HG02759 (cell line): ENCODE measurements at regions not wholly inside any gene's neighbourhood (a gene's known extent, or its start where the extent isn't known, plus 50 kb on each side); places are given as distances from the start of the nearest gene placed in this dataset.
"Not testable (repeated sequence)": the region's sequence is repeated elsewhere in the genome, so short reads cannot be mapped to it uniquely, and the experiment has no call there.

Experiments
- ATAC-seq: cut with Tn5 transposase; IDR thresholded peaks from one replicate; pipeline ENCODE4 v1.9.1; 2021; ENCODE audit warnings: mild to moderate bottlenecking, moderate library complexity; ENCODE audit not compliant: unreplicated experiment

DNA sequence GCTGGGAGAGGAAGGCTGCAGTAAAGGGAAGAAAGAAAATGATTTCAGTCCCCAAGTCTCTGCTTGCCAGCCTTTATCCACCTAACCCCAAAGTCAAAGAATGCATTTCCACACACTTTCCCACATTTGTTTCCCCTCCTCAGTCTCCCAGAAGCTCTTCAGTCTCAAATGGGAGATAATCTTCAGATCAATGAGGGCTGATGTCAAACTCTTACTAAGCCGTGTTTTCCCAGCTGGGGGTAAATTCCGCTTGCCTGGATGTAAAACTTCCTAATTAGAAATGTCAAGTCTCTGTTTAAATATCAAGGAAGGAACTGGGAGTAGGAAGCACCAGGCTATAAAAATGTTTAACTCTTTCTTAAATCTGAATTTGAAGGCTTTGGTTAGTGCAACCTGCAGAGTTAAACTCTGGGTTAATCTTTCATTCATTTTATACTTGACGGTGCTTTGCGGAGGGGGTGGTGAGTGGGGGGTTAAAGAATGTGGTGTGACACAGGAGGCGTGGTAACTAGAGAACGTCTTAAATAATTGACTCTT is 601.4 kb upstream of the ACTRT1 start:
- no peak for ATAC-seq

DNA sequence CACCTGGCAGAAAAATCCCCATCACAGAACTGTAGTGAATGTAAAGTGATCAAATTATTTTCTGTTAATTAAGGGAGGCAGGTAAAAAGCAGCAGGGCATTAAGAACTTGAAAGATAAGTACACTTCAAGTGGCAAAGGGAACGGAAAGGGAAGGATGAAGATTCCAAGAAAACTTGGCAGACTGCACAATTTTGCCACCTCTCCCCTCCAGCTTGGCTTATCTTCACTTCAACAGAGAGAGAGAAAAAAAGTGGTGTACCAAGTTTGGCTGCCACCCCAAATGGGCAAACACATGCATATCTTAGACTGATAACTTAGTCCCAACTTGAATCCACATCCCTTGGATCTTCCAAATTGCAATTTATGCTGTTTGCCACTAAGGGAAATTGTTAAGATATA is 598.1 kb upstream of the ACTRT1 start:
- no peak for ATAC-seq

DNA sequence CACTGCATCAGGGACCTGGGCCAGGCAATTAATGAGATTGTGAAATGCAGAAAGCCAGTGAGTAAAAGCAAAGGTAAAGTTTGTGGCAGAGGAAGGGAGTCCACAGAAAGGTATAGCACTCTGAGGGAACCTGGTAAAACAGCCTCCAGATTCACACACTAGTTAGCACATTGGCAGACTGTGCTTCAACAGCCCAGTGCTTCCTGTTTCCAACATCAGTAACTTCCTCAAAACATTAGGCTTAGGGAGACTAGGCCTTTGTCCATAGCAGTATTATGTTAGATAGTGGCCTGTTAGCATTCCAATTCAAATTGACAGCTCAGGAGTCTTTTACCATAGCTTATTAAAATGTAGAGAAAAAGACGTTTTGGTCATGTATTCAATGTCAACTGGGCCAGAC is 582.6 kb upstream of the ACTRT1 start:
- ATAC-seq: no peak

DNA sequence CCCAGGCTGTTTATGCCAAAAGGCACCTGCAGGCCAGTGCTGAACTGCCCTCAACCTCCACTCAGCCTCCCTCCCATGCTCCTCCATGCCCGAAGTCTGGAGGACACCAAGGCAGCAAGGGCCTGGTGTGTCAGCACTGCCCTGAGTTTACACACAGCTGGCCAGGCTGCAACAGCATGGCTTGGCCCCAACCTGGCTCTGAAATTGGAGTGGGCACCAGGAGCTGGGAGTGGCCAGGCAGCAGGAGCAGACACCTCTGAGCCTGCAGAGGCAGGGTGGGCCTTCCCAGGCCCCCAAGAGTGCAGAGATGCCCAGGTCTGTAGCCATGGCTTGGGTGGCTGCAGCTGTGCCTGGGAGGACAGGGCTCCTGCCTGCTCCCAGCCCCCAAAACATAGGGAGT is 571.2 kb upstream of the ACTRT1 start:
- no peak for ATAC-seq

DNA sequence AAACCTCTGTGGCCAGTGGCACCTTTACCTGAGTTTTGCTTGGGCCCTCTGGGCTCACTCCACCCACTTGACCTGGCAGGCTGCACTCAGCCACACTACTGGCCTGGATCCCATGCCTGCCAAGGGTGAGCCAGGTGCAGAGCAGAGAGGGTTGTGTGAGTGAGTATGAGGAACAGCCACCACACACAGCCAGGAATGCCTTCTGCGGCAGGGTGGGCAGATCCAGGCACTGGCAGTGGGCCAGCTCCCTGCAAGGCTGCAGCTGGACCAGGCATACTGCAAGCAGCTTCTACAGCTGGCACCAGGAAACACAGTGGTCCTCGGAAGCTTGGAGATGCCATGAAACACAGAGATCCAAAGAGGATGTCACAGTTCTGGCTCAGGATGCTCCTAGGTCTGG is 570.1 kb upstream of the ACTRT1 start:
- no peak for ATAC-seq

DNA sequence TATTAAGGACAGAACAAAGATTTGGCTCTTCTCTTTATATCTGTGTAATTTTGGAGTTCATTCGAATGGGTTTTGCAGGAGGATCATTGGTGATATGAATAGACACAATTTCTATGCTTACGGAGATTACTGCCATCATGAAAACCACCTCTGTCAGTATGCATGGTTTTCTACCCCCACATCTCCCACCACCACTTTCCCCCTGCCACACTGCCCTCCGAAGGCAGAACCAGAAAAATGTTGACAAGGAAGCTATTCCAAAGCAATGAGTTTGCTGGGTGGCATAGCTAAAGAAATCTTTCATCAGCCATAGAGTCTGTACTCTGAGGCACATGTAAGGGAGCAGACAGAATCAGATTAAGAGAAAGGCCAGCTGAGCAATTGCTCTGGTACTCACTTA is 567.3 kb upstream of the ACTRT1 start:
- ATAC-seq: no peak

DNA sequence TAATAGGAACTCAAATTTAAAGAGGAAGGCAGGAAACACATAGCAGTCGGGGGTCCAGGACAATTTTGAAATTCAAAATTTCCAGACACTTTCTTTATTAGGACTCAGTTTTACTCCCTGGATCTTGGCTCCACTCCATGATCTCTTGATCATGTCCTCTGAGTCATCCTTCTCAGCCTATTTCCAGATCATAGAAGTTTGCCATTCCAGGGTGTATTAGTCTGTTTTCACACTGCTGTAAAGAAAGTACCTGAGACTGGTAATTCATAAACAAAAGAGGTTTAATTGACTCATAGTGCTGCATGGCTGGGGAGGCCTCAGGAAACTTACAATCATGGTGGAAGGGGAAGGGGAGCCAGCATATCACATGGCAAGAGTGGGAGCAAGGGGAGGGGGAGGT is 564.7 kb upstream of the ACTRT1 start:
- ATAC-seq: no peak

DNA sequence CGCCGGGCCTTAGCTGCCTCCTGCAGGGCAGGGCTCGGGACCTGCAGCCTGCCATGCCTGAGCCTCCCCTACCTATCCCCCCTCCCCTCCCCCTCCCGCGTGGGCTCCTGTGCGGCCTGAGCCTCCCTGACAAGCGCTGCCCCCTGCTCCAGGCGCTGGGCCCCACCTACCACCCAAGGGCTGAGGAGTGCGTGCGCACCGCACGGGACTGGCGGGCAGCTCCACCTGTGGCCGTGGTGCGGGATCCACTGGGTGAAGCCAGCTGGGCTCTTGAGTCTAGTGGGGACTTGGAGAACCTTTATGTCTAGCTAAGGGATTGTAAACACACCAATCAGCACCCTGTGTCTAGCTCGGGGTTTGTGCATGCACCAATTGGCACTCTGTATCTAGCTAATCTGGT is 554.6 kb upstream of the ACTRT1 start:
- ATAC-seq: not testable (repeated sequence)

DNA sequence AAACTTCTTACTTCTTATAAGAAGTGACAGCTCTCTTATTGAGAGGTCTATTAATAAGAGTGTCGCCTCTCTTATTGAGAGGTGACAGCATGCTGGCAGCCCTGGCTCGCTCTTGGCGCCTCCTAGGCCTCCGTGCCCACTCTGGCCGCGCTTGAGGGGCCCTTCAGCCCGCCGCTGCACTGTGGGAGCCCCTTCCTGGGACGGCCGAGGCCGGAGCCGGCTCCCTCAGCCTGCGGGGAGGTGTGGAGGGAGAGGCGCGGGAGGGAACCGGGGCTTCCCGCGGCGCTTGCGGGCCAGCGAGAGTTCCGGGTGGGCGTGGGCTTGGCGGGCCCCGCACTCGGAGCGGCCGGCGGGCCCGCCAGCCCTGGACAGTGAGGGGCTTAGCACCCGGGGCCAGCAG is 554.2 kb upstream of the ACTRT1 start:
- ATAC-seq: not testable (repeated sequence)

DNA sequence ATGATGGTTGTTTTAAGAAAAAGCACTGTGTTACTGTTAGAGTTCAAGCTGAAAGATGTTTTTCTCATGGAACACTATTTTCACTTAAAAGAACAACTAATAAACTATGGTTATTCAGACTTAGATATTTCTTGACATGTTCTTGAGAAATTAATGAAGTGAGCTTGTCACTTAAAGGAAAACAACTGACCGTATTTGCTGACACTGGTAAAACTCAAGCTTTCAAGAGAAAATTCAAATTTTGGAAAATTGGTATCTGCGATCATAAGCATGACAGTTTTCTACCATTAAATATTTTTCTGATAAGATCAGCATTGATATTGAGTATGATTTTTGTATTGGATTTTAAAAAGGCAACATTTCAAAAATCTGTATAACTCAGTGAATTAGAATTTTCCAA is 549.5 kb upstream of the ACTRT1 start:
- no peak for ATAC-seq

DNA sequence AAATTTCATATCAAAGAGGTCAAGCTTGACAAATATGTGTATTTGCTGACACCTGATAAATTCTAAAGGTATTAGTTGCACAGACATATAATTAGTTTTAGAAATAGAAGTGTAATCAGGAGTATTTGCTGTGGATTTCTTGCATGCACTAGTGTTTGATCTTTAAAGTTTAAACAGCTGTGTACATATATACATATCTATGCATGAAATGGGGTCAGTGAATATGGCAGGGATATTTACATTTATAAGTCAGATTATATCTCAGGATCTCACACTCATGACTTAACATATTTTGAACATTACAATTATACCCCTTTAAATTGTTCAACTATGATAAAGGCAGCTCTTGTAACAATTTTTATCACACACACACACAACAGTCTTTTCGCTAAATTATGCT is 547.4 kb upstream of the ACTRT1 start:
- ATAC-seq: no peak

DNA sequence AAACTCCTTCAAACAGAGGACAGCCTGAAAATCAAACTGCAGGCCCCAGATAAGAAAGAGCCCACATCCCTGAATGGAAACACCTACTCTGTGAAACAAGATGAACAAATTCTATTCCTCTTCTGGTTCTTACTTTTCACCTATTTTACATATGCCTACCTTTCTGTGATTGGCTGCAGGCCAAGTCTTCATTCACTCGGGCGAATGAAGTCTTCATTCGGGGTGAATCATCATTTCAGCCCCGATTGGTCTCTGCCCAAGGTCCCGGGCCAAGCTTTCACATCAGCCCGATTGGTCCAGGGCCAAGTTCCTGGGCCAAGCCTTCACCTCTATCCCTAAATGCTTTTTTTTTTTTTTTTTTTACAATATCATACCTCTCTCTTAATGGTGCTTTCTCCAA is 529.8 kb upstream of the ACTRT1 start:
- no peak for ATAC-seq

DNA sequence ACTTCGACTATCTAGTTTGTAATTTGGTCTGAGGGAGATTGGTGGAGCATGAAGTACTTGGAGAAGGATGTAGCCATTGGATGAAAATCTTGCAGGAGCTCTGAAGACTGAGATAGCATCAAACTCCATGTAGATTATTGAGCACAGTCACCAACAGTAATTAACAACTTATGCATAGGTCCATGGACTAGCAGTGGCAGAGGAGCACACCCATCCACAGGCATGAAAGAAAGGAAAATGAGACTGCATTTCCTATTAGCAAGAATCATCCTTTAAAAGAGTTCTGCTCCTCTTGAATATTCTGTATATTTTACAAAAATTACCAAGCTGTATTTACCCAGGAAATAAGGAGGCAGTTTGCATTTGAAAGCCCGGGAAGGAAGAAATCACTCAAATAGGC is 529.4 kb upstream of the ACTRT1 start:
- ATAC-seq: no peak

DNA sequence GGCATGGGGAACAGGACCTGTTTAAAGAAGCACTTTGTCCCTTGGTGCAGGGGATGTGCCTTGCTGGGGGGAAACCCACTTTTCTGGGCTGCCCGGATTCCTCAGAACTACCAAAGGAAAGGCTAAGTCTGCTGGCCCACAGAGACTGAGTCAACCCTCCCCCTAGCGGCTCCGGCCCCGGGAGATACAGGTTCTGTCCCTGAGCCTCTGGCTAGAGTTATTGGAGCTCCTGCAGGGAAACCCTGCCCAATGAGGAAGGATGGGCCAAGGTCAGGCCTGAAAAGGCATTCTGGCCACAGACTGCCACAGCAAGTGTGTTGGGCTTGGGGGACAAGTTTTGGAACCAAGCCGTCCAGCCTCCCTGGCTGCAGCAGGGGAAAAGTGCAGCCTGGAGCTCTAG is 490.9 kb upstream of the ACTRT1 start:
- ATAC-seq: no peak

DNA sequence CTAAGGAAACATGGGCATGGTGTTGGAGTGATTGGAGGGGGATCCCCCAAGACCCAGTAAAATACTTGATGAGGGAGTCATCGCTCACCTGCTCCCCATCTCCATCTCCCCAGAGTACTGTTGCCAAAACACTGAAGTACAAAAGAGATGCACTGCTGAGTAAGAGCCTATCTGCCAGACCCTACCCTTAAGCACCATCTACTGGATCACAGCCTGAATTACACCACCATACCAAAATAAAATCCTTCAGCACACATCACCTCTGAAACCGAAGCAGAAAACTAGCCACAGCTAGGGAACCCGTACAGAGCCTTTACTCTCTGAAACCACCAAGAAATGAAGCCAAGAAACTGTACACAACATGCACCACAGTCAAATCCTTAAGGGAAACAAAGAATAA is 466.3 kb upstream of the ACTRT1 start:
- no peak for ATAC-seq

DNA sequence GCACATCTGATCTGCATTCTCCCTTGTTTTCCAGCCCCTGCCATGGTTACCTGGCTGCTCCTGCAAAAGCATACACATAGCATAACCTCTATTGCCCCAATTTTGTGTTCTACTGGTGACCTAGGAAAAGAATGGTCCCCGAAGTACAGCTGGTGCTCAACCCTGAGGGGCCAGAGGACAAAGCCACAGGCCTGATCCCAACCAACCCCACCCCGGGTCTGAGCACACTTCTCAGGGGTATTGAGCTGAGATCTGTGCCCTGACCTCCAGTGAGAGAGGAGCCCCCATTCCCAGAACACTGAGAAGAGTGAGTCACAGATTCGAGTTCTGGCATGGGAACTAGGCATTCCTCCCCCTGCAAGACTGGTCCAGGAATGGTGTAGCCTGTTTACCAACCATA is 465.5 kb upstream of the ACTRT1 start:
- no peak for ATAC-seq

DNA sequence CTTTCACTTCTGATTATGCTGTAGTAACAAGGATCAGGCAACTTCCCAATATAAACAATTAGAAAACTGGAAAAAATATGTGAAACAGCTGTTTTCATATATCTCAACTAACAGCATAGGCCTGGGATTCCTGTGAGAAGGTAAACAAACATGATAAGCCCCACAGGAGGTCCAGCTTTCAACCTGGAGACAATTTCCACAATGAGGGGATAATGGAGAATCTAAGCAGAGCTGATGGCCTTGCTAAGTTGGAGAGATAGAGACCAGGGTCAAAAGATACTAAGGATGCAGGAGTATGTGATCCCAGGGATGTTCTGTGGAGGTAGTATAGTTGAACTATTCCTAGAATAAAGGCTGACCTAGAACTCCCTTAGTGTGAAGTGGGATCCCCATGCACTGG is 452.3 kb upstream of the ACTRT1 start:
- ATAC-seq: no peak

DNA sequence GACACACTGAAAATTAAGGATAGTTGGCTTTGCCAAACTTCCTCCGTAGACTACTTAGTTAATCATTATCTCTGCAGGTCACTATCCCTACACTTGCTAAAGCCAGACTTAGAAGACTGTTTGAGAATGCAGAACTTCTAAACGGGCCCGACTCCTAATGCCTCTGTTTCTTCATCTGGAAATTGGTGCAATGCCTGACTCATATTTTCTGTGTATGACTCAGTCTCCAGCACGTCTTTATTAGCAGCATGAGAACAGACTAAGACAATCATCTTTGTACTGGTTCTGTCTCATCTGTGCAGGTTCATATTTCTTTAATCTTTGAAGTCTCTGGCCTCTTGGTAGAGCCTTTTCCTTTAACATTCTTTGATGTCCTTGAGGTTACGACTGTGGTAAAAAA is 411.9 kb upstream of the ACTRT1 start:
- no peak for ATAC-seq

DNA sequence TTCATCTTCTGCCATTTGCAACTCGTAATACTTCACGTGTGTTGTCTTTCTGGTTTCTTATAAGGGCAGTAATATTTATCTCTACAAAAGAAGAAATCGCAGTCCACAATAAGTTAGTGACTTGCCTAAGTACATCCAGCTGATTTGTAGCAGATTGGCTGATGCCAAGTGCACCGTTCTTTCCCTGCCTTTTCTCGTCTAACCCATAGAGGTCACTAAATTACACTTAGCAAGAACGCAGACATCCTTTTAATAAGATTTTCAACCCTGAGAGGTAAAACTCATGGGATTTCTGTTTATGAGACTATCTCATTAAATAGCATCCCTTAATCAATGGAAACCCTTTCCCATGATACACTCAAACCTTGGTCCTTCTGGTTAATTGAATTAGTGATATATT is 408.6 kb upstream of the ACTRT1 start:
- no peak for ATAC-seq

DNA sequence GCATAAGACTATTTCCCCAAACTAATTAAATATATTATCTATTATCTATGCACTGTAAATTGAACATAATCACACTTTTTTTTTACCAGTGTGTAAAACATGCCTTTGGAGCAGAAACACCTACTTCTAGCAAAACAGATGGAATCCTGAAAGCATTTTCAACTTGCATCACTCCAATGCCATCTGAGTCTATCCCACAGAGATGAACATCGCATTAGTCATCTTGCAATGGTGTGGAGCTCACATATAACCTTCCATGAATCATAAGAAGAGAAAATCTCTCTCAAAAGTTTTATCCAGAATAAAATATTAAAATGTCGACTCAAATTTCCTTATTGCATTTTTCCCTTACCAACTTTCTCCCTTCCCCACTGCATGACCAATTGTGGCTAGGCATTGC is 406.7 kb upstream of the ACTRT1 start:
- no peak for ATAC-seq

DNA sequence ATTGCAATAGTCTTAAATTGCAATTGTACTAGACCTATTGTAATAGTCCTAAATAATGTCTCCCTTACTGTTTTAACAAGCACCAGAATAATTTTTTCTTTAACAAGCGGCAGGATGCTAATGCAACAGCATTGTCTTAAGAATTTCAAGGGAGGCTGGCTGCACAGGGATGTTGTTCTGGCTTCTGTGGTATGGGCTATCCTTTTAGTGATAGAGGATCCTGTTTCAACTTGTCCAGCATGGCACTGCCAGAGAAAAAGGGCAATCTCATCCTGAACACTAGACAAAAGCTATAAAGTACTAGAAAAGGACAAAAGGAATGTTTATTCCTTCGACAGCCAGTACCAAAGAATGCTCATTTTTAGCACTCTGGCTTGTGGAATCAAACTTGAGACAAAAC is 405.5 kb upstream of the ACTRT1 start:
- ATAC-seq: no peak

DNA sequence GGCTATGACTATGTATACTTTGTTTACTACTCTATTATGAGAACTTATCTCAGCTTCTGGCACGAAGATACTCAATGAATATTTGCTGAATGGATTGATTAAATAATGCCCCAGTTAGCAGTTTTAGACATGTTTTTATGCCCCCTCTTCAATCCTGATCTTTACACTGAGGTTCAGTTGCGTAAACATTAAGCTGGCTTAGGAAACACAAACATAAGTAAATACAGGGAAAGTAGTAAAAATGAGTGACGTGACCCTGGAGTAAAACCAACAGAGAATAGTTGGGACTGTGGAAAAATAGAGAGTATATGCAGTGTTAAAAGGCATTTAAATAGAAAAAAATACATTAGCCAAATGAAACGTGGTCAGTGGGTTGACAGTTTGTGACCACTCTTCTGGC is 387.0 kb upstream of the ACTRT1 start:
- no peak for ATAC-seq

DNA sequence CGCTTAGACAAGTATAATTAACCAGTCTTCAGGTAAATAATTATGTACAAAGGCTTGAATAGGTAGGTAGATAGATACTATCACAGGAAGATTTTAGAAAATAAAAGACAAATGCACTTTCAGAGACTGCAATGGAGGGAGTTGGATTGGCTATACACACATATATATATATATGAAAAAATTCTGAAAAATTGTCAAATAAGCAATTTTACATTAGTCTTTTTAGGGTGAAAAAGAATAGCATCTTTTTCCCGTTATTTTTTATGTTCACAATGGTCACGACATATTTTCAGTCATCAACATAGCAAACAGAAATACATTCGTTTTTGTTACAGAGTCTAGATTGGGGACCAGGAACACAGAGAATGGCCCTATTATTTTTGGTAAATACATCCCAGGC is 385.9 kb upstream of the ACTRT1 start:
- ATAC-seq: no peak
